GM12872 (cell line): ENCODE measurements at regions not wholly inside any gene's neighbourhood (a gene's known extent, or its start where the extent isn't known, plus 50 kb on each side); places are given as distances from the start of the nearest gene placed in this dataset.

Experiments
- TF ChIP-seq, protein P1 (sequence below): IDR thresholded peaks from 3 replicates; pipeline ENCODE4 v1.5.1; 2011; ENCODE audit warnings: low read depth, mild to moderate bottlenecking, low read length, moderate library complexity; ENCODE audit not compliant: insufficient read depth

DNA sequence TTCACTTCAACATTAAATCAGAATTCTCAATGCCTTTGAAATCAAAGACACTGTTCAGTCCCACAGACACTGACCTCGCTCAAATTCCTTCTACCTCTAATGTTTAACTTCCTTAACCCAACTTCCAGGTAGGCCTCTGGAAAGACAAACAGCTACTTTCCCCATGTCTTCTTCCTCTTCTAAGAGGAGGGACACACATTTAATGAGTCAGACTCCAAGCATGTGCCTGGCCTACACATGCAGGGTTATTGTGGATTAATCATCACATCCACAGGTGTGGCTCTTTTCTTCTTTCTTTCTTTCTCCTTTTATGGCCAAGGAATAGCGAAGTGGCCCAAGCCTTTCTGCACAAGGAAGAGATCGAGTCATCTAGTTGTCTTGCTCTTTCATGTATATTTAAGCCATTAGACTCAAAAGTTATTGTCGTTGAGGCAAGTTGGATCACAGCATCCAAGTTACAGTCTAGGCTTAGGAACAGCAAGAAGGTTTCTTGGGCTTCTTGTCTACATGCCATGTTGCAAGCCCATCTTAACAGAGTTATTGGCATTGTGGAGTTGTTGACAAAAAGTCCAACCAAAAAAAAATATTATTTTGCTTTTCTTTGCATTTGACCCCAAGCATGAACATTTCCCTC, 387.8 kb downstream of the IRS1 start:
- TF ChIP-seq, protein P1, sequence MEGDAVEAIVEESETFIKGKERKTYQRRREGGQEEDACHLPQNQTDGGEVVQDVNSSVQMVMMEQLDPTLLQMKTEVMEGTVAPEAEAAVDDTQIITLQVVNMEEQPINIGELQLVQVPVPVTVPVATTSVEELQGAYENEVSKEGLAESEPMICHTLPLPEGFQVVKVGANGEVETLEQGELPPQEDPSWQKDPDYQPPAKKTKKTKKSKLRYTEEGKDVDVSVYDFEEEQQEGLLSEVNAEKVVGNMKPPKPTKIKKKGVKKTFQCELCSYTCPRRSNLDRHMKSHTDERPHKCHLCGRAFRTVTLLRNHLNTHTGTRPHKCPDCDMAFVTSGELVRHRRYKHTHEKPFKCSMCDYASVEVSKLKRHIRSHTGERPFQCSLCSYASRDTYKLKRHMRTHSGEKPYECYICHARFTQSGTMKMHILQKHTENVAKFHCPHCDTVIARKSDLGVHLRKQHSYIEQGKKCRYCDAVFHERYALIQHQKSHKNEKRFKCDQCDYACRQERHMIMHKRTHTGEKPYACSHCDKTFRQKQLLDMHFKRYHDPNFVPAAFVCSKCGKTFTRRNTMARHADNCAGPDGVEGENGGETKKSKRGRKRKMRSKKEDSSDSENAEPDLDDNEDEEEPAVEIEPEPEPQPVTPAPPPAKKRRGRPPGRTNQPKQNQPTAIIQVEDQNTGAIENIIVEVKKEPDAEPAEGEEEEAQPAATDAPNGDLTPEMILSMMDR = no peak

DNA sequence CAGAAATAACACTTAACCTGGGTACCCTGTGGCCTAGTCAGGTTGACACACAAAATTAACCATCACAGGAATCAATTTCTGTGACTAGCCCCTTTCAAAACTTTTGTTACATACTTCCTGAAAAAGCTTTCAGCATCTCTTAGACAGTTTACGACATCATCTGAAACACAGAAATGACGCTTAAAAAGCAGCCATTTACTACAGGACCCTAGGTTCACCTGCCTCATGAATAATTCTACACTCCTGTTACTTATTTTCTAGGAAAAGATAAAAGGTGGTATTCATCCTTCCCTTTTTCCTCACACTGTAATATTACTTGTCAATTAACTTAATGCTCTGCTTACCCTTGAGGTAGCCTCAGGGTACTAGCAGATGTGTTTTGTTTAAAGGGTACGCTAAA, 388.4 kb downstream of the IRS1 start:
- TF ChIP-seq, protein P1 = no peak

DNA sequence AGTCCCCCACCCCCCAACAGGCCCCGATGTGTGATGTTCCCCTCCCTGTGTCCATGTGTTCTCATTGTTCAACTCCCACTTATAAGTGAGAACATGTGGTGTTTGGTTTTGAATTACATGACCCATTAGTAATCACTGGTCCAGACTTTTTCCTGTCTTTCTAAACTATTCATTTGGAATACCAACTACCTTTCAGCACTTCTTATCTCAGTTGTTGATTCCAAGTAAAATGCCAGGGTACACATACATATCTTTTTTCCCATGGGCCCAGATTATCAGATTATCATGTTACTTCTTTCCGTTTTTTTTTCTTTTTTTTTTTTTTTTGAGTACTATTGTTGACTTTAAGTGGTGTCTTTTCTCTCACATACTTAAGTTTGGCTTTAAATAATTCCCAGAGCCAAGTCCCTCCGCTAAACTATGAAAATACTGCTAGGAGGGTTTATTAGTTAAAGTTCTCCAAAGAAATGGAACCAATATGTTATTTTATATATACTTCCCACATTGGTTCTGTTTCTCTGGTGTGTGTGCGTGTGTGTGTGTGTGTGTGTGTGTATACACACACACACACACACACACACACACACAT, 389.3 kb downstream of the IRS1 start:
- TF ChIP-seq, protein P1 = no peak

DNA sequence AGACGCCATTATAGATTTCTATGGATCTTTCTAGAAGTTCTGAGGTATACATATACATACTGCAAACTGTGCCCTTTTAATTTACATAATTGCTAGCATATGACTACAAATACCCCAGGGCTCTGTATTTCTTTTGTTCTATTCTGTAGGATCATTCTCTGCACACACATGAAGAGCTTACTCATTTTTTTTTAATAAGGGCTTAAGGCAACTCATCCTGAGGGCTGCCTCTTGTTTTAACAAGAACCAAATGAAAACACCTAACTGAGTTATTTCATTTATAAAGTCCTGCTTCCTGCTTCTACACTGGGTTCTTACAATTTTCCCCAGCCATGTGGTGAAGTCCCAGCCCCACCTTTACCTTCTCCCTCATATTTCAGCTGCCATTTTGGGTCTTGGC, 390.5 kb downstream of the IRS1 start:
- TF ChIP-seq, protein P1 = no peak

DNA sequence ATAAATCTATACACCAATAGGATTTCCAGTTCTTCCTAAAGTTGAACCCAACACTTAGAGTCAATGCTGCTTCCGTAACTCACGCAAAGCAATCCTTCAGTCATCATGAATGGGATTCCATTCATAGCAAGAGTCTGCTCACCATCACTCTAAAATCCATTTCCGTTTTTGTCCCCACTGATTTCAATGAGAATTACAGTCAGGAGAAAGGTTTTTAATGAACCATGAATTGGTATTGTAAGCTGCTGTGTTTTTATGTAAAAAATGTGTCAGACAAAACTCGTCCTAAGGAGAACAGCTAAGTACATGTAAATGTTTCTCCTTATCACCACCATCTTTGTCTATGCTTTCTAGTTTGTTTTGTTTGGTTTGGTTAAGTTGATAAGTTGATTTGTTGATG, 391.5 kb downstream of the IRS1 start:
- TF ChIP-seq, protein P1 = no peak

DNA sequence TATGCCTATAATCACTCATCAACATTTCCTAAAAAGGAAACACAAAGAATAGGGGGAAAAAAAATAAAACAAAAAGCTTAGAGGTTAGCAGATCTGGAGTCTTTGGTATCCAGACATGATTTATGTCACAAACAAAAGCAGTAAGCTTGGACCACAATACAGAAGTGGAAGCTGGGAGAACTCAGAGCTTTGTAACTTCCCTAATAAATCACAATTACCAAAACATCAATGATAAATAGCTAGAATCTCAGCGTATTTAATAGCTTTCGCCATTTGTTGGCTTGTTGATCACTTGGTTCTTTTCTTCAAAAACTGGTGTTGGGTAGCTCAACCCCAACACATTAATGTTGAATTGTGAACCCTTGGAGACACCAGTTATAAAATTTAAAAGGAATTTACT, 392.5 kb downstream of the IRS1 start:
- TF ChIP-seq, protein P1 = no peak

DNA sequence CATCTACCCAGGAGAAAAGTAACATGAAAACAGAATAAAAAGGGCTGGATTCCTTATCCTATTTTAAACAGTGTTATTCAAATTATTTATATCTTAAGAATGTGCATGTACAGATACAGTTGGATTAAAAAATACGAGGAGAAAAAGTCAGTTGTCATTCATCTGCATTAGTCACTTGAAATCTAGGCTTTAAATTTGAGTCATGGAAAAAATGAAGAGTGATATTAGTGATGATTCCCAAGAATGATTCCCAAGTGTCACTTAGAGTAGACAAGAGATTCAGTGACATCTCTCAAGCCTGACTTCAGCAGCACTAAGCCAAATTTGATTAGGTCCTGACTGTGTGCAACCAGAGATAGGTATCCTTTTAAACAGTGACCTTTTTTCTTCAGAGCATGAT, 394.2 kb downstream of the IRS1 start:
- TF ChIP-seq, protein P1 = no peak
